GM18909 (cell line): ENCODE measurements at regions not wholly inside any gene's neighbourhood (a gene's known extent, or its start where the extent isn't known, plus 50 kb on each side); places are given as distances from the start of the nearest gene placed in this dataset.

Experiments
- ATAC-seq: cut with Tn5 transposase; IDR thresholded peaks from one replicate; pipeline ENCODE4 v1.9.1; 2021; ENCODE audit warnings: mild to moderate bottlenecking; ENCODE audit not compliant: unreplicated experiment, poor library complexity

- no peak for ATAC-seq
Observed at GRCh38 chr14:96931751-96932150, 134.6 kb downstream of the VRK1 start.

- ATAC-seq: no peak
Observed at GRCh38 chr14:96934638-96935330, 137.6 kb downstream of the VRK1 start.

- no peak for ATAC-seq
Observed at GRCh38 chr14:96938946-96939345, 141.8 kb downstream of the VRK1 start.

GRCh38 chr14:96940009-96940408, 142.8 kb downstream of the VRK1 start:
- no peak for ATAC-seq

GRCh38 chr14:96944297-96944696, 147.1 kb downstream of the VRK1 start:
- ATAC-seq: no peak

GRCh38 chr14:96945721-96946120, 148.5 kb downstream of the VRK1 start:
- ATAC-seq: no peak

GRCh38 chr14:96949594-96949993, 152.4 kb downstream of the VRK1 start:
- no peak for ATAC-seq

- ATAC-seq: no peak
Observed at GRCh38 chr14:96951511-96951910, 154.3 kb downstream of the VRK1 start.

GRCh38 chr14:96953087-96953874, 156.1 kb downstream of the VRK1 start:
- ATAC-seq: no peak

- no peak for ATAC-seq
Observed at GRCh38 chr14:96953875-96954185, 156.6 kb downstream of the VRK1 start.

GRCh38 chr14:96956464-96957239, 159.5 kb downstream of the VRK1 start:
- no peak for ATAC-seq

- no peak for ATAC-seq
Observed at GRCh38 chr14:96958057-96958456, 160.9 kb downstream of the VRK1 start.

GRCh38 chr14:96959992-96960391, 162.8 kb downstream of the VRK1 start:
- ATAC-seq: no peak

GRCh38 chr14:96960598-96961116, 163.5 kb downstream of the VRK1 start:
- no peak for ATAC-seq

- no peak for ATAC-seq
Observed at GRCh38 chr14:96961895-96962294, 164.7 kb downstream of the VRK1 start.

- peak; percentile 64 for ATAC-seq
Observed at GRCh38 chr14:96962337-96962736, 165.2 kb downstream of the VRK1 start.

- no peak for ATAC-seq
Observed at GRCh38 chr14:96964726-96965415, 167.7 kb downstream of the VRK1 start.

- ATAC-seq: no peak
Observed at GRCh38 chr14:96965885-96966595, 168.9 kb downstream of the VRK1 start.

- no peak for ATAC-seq
Observed at GRCh38 chr14:96975116-96975515, 177.9 kb downstream of the VRK1 start.
